ENCODE measurements at regions not wholly inside any gene's neighbourhood (a gene's known extent, or its start where the extent isn't known, plus 50 kb on each side); places are given as distances from the start of the nearest gene placed in this dataset.

DNA sequence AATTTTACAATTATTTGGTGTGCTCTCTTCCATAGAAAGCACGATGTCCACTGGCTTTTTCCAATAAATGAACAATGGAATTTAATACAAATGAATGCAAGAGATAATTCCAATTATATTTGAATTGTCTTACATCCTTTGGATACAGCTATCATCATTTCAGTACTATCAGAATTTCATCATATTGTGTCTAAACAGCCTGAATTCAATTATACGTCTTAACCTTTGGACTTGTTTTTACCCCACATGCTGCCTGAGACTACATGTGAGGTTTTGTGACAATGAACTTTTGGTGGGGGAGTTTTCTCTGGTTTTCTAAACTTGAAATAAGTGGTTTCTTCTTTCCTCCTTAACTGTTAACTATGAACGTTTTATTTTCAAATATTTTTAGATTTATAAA is 1176.0 kb downstream of the EPHA7 start:
- TF ChIP-seq, protein P1, sequence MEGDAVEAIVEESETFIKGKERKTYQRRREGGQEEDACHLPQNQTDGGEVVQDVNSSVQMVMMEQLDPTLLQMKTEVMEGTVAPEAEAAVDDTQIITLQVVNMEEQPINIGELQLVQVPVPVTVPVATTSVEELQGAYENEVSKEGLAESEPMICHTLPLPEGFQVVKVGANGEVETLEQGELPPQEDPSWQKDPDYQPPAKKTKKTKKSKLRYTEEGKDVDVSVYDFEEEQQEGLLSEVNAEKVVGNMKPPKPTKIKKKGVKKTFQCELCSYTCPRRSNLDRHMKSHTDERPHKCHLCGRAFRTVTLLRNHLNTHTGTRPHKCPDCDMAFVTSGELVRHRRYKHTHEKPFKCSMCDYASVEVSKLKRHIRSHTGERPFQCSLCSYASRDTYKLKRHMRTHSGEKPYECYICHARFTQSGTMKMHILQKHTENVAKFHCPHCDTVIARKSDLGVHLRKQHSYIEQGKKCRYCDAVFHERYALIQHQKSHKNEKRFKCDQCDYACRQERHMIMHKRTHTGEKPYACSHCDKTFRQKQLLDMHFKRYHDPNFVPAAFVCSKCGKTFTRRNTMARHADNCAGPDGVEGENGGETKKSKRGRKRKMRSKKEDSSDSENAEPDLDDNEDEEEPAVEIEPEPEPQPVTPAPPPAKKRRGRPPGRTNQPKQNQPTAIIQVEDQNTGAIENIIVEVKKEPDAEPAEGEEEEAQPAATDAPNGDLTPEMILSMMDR (conservative IDR thresholded peaks at IDR 0.05) = no peak
- TF ChIP-seq EZH2 (IDR thresholded peaks at IDR 0.05; ENCODE audit: low read depth) = no peak
